Common myeloid progenitor, CD34-positive (primary cell): ENCODE measurements at regions not wholly inside any gene's neighbourhood (a gene's known extent, or its start where the extent isn't known, plus 50 kb on each side); places are given as distances from the start of the nearest gene placed in this dataset.
"Not testable (repeated sequence)": the region's sequence is repeated elsewhere in the genome, so short reads cannot be mapped to it uniquely, and the experiment has no call there.

Source experiments
- CTCF ChIA-PET: fragments of 350-600 bp; sonication (Branson Sonifier 250); formaldehyde crosslinking; loops from one replicate; lab custom pipeline; 2021; ENCODE audit warnings: antibody characterized with exemption; lab: Charles Lee
- POLR2A ChIA-PET: fragments of 350-600 bp; sonication (Branson Sonifier 250); formaldehyde crosslinking; loops from one replicate; lab custom pipeline; 2021; ENCODE audit warnings: antibody characterized with exemption; lab: Charles Lee
- DNase-seq, 3 donors: peaks; one replicate each; pipeline versions ENCODE4 v3.0.0 to v3.0.0-alpha.2; 2013
- H3K27ac ChIP-seq, 2 experiments: 1 replicate in 1 of 2; 2 replicates in 1 of 2; pipeline ENCODE4 v1.7.0; 2013; ENCODE audit warnings: inconsistent platforms in 2 of 2, low read length in 2 of 2, mild to moderate bottlenecking in 2 of 2, low read depth in 1 of 2, moderate library complexity in 1 of 2; ENCODE audit not compliant: severe bottlenecking in 2 of 2, insufficient read depth in 1 of 2, poor library complexity in 1 of 2
- H3K27me3 ChIP-seq, 5 experiments: replicated peaks in 2 of 5; 1 replicate in 3 of 5; 2 replicates in 2 of 5; pipeline versions ENCODE4 v1.6.1 to v1.7.0; 2013; ENCODE audit warnings: low read length in 4 of 5, mild to moderate bottlenecking in 2 of 5, moderate library complexity in 2 of 5, inconsistent platforms in 1 of 5; ENCODE audit not compliant: insufficient read depth in 5 of 5, control insufficient read depth in 4 of 5
- H3K36me3 ChIP-seq, 4 experiments: 1 replicate in 2 of 4; 2 replicates in 2 of 4; pipeline versions ENCODE4 v1.6.1 to v1.7.0; 2013; ENCODE audit warnings: low read length in 3 of 4, control low read depth in 1 of 4, mild to moderate bottlenecking in 1 of 4; ENCODE audit not compliant: control insufficient read depth in 4 of 4, insufficient read depth in 4 of 4
- H3K4me1 ChIP-seq, 4 experiments: 1 replicate in 3 of 4; 2 replicates in 1 of 4; pipeline versions ENCODE4 v1.6.1 to v1.7.1; 2013; ENCODE audit warnings: low read length in 3 of 4, mild to moderate bottlenecking in 3 of 4, control low read depth in 1 of 4, inconsistent platforms in 1 of 4, moderate library complexity in 1 of 4; ENCODE audit not compliant: control insufficient read depth in 4 of 4, insufficient read depth in 4 of 4; ENCODE audit errors: control extremely low read depth in 1 of 4
- H3K4me3 ChIP-seq, 7 experiments: 1 replicate in 4 of 7; 2 replicates in 3 of 7; pipeline versions ENCODE4 v1.5.1 to v1.7.0; 2013; ENCODE audit warnings: mild to moderate bottlenecking in 7 of 7, low read length in 6 of 7, moderate library complexity in 6 of 7, inconsistent platforms in 2 of 7, low read depth in 2 of 7, control low read depth in 1 of 7; ENCODE audit not compliant: insufficient read depth in 4 of 7, control insufficient read depth in 1 of 7; ENCODE audit errors: extremely low read depth in 1 of 7
- H3K9me3 ChIP-seq, 5 experiments: 1 replicate in 4 of 5; 2 replicates in 1 of 5; pipeline versions ENCODE4 v1.6.1 to v1.7.1; 2013; ENCODE audit warnings: low read length in 4 of 5, mild to moderate bottlenecking in 2 of 5, inconsistent platforms in 1 of 5, low read depth in 1 of 5, moderate library complexity in 1 of 5; ENCODE audit not compliant: control insufficient read depth in 4 of 5, insufficient read depth in 2 of 5; ENCODE audit errors: control extremely low read depth in 1 of 5
- WGBS: methylation state at CpG from one replicate; pipeline ENCODE4 v1.1.5; 2013; ENCODE audit not compliant: insufficient coverage; 5-methylcytosine and 5-hydroxymethylcytosine counted together

GRCh38 chr5:28389727-28390126, 1351.3 kb upstream of the CDH9 start:
- WGBS = 93% methylated on average over 2 of the region's 3 CpGs
- DNase-seq, H3K4me3 ChIP-seq, H3K36me3 ChIP-seq, POLR2A ChIA-PET, H3K4me1 ChIP-seq, H3K27me3 ChIP-seq, CTCF ChIA-PET, H3K27ac ChIP-seq, H3K9me3 ChIP-seq: not testable (repeated sequence)

- no CpG with 5 or more reads among the region's 2 CpGs for WGBS
- H3K4me1 ChIP-seq = no peaks in the 10 kb centered on the region
- POLR2A ChIA-PET = no interaction called here
- H3K9me3 ChIP-seq = no peaks in the 10 kb centered on the region
- CTCF ChIA-PET = no interaction called here
- H3K27me3 ChIP-seq = no peaks in the 10 kb centered on the region
- no peak overlapping the region for H3K27ac ChIP-seq
- no peak for DNase-seq
- no peak overlapping the region for H3K4me3 ChIP-seq
- no peaks in the 10 kb centered on the region for H3K36me3 ChIP-seq
These were observed 1350.0 kb upstream of the CDH9 start for GRCh38 chr5:28388428-28388827.

GRCh38 chr5:28386712-28387111, 1348.3 kb upstream of the CDH9 start:
- H3K9me3 ChIP-seq = peaks cover 0 to 1% (median 0%) of the 10 kb centered on the region in 5 experiments
- POLR2A ChIA-PET = no interaction called here
- no peaks in the 10 kb centered on the region for H3K4me1 ChIP-seq
- CTCF ChIA-PET = no interaction called here
- no peak overlapping the region for H3K4me3 ChIP-seq
- WGBS = no CpG with 5 or more reads among the region's 2 CpGs
- no peak for DNase-seq
- no peaks in the 10 kb centered on the region for H3K27me3 ChIP-seq
- H3K36me3 ChIP-seq = no peaks in the 10 kb centered on the region
- no peak overlapping the region for H3K27ac ChIP-seq

- POLR2A ChIA-PET = no interaction called here
These were observed 1341.8 kb upstream of the CDH9 start for GRCh38 chr5:28380167-28380566.

GRCh38 chr5:28374492-28374967, 1336.1 kb upstream of the CDH9 start:
- no peaks in the 10 kb centered on the region for H3K27me3 ChIP-seq
- DNase-seq = no peak
- no peaks in the 10 kb centered on the region for H3K9me3 ChIP-seq
- H3K27ac ChIP-seq = no peak overlapping the region
- H3K36me3 ChIP-seq = no peaks in the 10 kb centered on the region
- 86% methylated on average over 2 of the region's 3 CpGs for WGBS
- POLR2A ChIA-PET = no interaction called here
- no peaks in the 10 kb centered on the region for H3K4me1 ChIP-seq
- no peak overlapping the region for H3K4me3 ChIP-seq
- CTCF ChIA-PET = no interaction called here

More at GRCh38 chr5:28380167-28380566, 1341.8 kb upstream of the CDH9 start:
- Histone ChIP-seq H3K4me3 (no peak overlapping the region), H3K27ac (no peak overlapping the region), H3K9me3 (peaks cover 0 to 1% (median 0%) of the 10 kb centered on the region in 5 experiments), H3K27me3 (no peaks in the 10 kb centered on the region), H3K4me1 (no peaks in the 10 kb centered on the region), H3K36me3 (no peaks in the 10 kb centered on the region)
- no CpG with 5 or more reads among the region's 2 CpGs for WGBS
- DNase-seq = no peak
- CTCF ChIA-PET = no interaction called here

GRCh38 chr5:28370896-28371295, 1332.5 kb upstream of the CDH9 start:
- ChIA-PET CTCF (no interaction called here), POLR2A (no interaction called here)
- no peak for DNase-seq
- Histone ChIP-seq H3K9me3 (no peaks in the 10 kb centered on the region), H3K4me3 (no peak overlapping the region), H3K27me3 (no peaks in the 10 kb centered on the region), H3K4me1 (no peaks in the 10 kb centered on the region), H3K36me3 (no peaks in the 10 kb centered on the region), H3K27ac (no peak overlapping the region)
- WGBS = 95% methylated on average over 2 of the region's 3 CpGs

GRCh38 chr5:28369418-28369817, 1331.0 kb upstream of the CDH9 start:
- H3K9me3 ChIP-seq = no peaks in the 10 kb centered on the region
- POLR2A ChIA-PET = no interaction called here
- H3K27ac ChIP-seq = no peak overlapping the region
- no peak overlapping the region for H3K4me3 ChIP-seq
- no CpG with 5 or more reads among the region's 2 CpGs for WGBS
- H3K36me3 ChIP-seq = no peaks in the 10 kb centered on the region
- H3K4me1 ChIP-seq = no peaks in the 10 kb centered on the region
- no peak for DNase-seq
- CTCF ChIA-PET = no interaction called here
- no peaks in the 10 kb centered on the region for H3K27me3 ChIP-seq
